ENCODE measurements at regions not wholly inside any gene's neighbourhood (a gene's known extent, or its start where the extent isn't known, plus 50 kb on each side); places are given as distances from the start of the nearest gene placed in this dataset.

DNA sequence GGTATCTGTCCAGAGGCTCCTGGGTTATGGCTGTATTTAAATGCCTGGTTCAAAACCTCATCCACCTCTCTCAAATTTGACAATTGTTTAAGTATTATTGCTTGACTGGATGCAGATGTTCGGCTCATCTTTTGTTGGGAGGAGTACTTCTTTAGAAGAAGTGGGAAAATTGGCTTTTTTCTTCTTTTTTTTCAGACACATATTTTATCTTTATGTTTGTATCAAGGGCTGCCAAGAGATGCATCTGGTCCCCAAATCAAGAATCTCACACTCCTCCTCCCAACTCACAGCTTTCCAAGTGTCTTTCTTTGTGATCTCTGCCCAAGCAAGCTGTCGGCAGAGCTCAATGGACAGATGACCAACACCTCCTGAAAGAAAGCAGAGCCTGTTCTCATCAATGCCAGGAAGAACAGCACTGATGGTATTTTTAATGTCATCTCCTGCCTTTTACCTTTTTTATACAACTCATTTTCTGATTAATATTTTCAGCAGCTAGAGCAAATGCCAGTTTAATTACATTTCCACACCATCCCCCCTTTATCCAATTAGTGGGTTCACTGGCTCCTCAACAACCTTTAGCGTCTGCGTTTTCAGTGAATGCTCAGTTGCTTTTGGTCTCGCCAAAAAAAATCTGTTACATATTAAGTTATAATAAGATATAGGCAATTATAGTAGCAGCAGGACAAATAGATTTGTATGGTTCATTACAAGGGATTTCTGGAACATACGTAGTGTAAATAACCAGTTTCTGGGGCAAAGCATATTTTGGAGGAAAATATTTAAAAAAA, 110.3 kb upstream of the SLIT3 start:
- no peak for TF ChIP-seq TEAD4 (IDR thresholded peaks at IDR 0.05; ENCODE audit: low read depth, low read length)
- no peak for TF ChIP-seq RAD21 (IDR thresholded peaks at IDR 0.05 in 1 of 2, conservative IDR thresholded peaks at IDR 0.05 in 1 of 2; ENCODE audit: low read depth in 2 of 2, low read length in 2 of 2)
- no peak for TF ChIP-seq EZH2 (IDR thresholded peaks at IDR 0.05; ENCODE audit: low read depth, low read length, severe bottlenecking)
- TF ChIP-seq POLR2A (IDR thresholded peaks at IDR 0.05; ENCODE audit: control extremely low read depth in 1 of 2, low read depth in 2 of 2, low read length in 2 of 2): no peak
- TF ChIP-seq, protein P1, sequence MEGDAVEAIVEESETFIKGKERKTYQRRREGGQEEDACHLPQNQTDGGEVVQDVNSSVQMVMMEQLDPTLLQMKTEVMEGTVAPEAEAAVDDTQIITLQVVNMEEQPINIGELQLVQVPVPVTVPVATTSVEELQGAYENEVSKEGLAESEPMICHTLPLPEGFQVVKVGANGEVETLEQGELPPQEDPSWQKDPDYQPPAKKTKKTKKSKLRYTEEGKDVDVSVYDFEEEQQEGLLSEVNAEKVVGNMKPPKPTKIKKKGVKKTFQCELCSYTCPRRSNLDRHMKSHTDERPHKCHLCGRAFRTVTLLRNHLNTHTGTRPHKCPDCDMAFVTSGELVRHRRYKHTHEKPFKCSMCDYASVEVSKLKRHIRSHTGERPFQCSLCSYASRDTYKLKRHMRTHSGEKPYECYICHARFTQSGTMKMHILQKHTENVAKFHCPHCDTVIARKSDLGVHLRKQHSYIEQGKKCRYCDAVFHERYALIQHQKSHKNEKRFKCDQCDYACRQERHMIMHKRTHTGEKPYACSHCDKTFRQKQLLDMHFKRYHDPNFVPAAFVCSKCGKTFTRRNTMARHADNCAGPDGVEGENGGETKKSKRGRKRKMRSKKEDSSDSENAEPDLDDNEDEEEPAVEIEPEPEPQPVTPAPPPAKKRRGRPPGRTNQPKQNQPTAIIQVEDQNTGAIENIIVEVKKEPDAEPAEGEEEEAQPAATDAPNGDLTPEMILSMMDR (IDR thresholded peaks at IDR 0.05; ENCODE audit: control extremely low read depth in 1 of 3, insufficient read depth in 1 of 3, low read depth in 1 of 3, low read length in 3 of 3): no peak
- no peak for TF ChIP-seq TBP (IDR thresholded peaks at IDR 0.05; ENCODE audit: low read depth, low read length)
- TF ChIP-seq SUZ12 (IDR thresholded peaks at IDR 0.05; ENCODE audit: low read length): no peak
- TF ChIP-seq EP300 (IDR thresholded peaks at IDR 0.05; ENCODE audit: borderline replicate concordance in 1 of 2, low read depth in 2 of 2, low read length in 2 of 2): no peak
- TF ChIP-seq KDM1A (IDR thresholded peaks at IDR 0.05; ENCODE audit: borderline replicate concordance, low read length): no peak
- TF ChIP-seq NRF1 (IDR thresholded peaks at IDR 0.05; ENCODE audit: low read depth, low read length): no peak

Data from H1 (cell line).